Vagina (tissue), 2 donors: ENCODE measurements at regions not wholly inside any gene's neighbourhood (a gene's known extent, or its start where the extent isn't known, plus 50 kb on each side); places are given as distances from the start of the nearest gene placed in this dataset.

Experiments used
- DNase-seq, 2 donors: peaks; one replicate each; pipeline ENCODE4 v3.0.0-alpha.2; 2017; ENCODE audit errors: extremely low spot score in 2 of 2
- H3K27ac ChIP-seq: fragments of 200-600 bp; sonication (generic); one replicate; pipeline ENCODE4 v1.5.1; 2019
- H3K27me3 ChIP-seq: fragments of 200-600 bp; sonication (generic); one replicate; pipeline ENCODE4 v1.5.1; 2019
- H3K36me3 ChIP-seq, 2 donors: fragments of 200-600 bp; sonication (generic); one replicate each; pipeline ENCODE4 v1.5.1; 2017 to 2019
- H3K4me1 ChIP-seq: fragments of 200-600 bp; sonication (generic); one replicate; pipeline ENCODE4 v1.5.1; 2019
- H3K4me3 ChIP-seq, 2 donors: fragments of 200-600 bp; sonication (generic); 1 replicate in 1 of 2; 2 replicates in 1 of 2; pipeline ENCODE4 v1.5.1; 2016 to 2019
- H3K9me3 ChIP-seq: fragments of 200-600 bp; sonication (generic); one replicate; pipeline ENCODE4 v1.5.1; 2019
- POLR2A ChIP-seq, 2 donors: fragments of 450-650 bp; IDR thresholded peaks; one replicate each; pipeline ENCODE4 v1.6.1; 2017; ENCODE audit warnings: antibody characterized with exemption in 2 of 2, mild to moderate bottlenecking in 2 of 2, moderate library complexity in 2 of 2
- POLR2AphosphoS5 ChIP-seq, 2 donors: sonication (generic); formaldehyde crosslinking; IDR thresholded peaks; one replicate each; pipeline ENCODE4 v1.9.0; 2017; ENCODE audit warnings: antibody characterized with exemption in 2 of 2, mild to moderate bottlenecking in 2 of 2, low read depth in 1 of 2; ENCODE audit not compliant: insufficient read depth in 1 of 2
- intact Hi-C: fragments of 100-400 bp; cut with DNase I; formaldehyde crosslinking; loops from one replicate; pipeline ENCODE4 v1.15.1; 2023
- TF ChIP-seq, protein P1 (sequence below), 3 experiments: fragments of 450-650 bp in 2 of 3; fragments of 200-600 bp in 1 of 3; sonication (generic) in 1 of 3; IDR thresholded peaks; one replicate each; pipeline ENCODE4 v1.5.1; 2017 to 2019; ENCODE audit warnings: antibody characterized with exemption in 3 of 3, mild to moderate bottlenecking in 2 of 3, moderate library complexity in 2 of 3

DNA sequence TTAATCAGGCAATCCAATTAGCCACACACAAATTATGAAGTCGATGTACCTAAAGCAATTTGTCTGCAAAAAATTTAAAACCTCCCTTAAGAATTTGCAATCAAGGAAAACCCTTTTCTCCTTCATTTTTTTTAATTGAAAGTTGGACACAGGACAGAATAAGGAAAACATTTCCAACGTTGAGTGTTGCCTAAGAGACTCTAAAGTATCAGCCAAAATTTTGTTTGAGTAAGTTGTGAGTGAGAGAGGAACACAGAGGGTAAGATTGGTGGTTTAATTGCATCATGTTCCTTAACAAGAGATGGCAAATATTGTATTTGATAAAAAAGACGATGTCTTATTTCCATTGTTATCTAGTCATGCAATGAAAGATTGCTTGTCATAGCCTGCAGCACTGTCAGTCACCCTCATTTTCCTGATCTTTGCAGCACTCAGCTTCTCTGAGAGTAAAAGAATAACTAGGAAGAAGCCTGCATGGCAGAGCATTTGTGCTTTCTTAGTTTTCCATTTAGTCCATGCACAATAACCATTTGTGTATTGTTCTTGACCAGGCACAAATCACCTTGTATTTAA is 115.5 kb downstream of the ICOS start:
- no peaks in the 10 kb centered on the region for H3K36me3 ChIP-seq
- no peaks in the 10 kb centered on the region for H3K4me1 ChIP-seq
- no peaks in the 10 kb centered on the region for H3K27me3 ChIP-seq
- no peak overlapping the region for H3K27ac ChIP-seq
- intact Hi-C loops: no loop called here
- H3K9me3 ChIP-seq: no peaks in the 10 kb centered on the region
- no peak for DNase-seq
- H3K4me3 ChIP-seq: no peak overlapping the region
- TF ChIP-seq, protein P1, sequence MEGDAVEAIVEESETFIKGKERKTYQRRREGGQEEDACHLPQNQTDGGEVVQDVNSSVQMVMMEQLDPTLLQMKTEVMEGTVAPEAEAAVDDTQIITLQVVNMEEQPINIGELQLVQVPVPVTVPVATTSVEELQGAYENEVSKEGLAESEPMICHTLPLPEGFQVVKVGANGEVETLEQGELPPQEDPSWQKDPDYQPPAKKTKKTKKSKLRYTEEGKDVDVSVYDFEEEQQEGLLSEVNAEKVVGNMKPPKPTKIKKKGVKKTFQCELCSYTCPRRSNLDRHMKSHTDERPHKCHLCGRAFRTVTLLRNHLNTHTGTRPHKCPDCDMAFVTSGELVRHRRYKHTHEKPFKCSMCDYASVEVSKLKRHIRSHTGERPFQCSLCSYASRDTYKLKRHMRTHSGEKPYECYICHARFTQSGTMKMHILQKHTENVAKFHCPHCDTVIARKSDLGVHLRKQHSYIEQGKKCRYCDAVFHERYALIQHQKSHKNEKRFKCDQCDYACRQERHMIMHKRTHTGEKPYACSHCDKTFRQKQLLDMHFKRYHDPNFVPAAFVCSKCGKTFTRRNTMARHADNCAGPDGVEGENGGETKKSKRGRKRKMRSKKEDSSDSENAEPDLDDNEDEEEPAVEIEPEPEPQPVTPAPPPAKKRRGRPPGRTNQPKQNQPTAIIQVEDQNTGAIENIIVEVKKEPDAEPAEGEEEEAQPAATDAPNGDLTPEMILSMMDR (IDR thresholded peaks at IDR 0.05): no peak
- TF ChIP-seq POLR2AphosphoS5 (IDR thresholded peaks at IDR 0.05; ENCODE audit: insufficient read depth in 1 of 2, low read depth in 1 of 2) (no peak), POLR2A (IDR thresholded peaks at IDR 0.05) (no peak)

DNA sequence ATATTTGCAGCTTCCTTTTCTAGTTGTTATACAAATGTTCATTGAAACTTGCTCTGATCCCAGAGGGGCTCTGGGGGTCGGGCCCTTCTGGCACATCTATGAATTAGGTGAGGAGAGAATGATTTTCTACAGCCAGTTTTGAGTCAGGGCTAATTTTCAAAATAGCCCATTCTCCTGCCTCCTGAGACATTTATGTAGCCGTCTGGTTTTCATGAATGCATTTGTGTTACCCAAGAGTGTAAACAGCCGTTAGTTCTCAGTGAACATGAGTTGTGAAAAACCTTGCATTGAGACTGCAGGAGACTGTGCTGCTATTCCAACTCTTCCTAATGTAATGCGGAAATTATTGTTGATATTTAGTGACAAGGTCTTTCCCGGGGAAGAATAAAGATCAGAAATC is 122.5 kb downstream of the ICOS start:
- Histone ChIP-seq H3K36me3 (no peaks in the 10 kb centered on the region), H3K9me3 (no peaks in the 10 kb centered on the region), H3K4me1 (no peaks in the 10 kb centered on the region), H3K27ac (no peak overlapping the region), H3K4me3 (no peak overlapping the region), H3K27me3 (no peaks in the 10 kb centered on the region)
- TF ChIP-seq POLR2A (IDR thresholded peaks at IDR 0.05) (no peak), POLR2AphosphoS5 (IDR thresholded peaks at IDR 0.05; ENCODE audit: insufficient read depth in 1 of 2, low read depth in 1 of 2) (no peak)
- TF ChIP-seq, protein P1 (IDR thresholded peaks at IDR 0.05): no peak
- DNase-seq: no peak
- intact Hi-C loops: no loop called here

GRCh38 chr2:204060841-204061240 is 124.3 kb downstream of the ICOS start:
- H3K27ac ChIP-seq: no peak overlapping the region
- H3K4me1 ChIP-seq: no peaks in the 10 kb centered on the region
- H3K36me3 ChIP-seq: no peaks in the 10 kb centered on the region
- H3K27me3 ChIP-seq: no peaks in the 10 kb centered on the region
- TF ChIP-seq, protein P1 (IDR thresholded peaks at IDR 0.05): no peak
- TF ChIP-seq POLR2AphosphoS5 (IDR thresholded peaks at IDR 0.05; ENCODE audit: insufficient read depth in 1 of 2, low read depth in 1 of 2): no peak
- no peak for TF ChIP-seq POLR2A (IDR thresholded peaks at IDR 0.05)
- intact Hi-C loops: no loop called here
- no peak overlapping the region for H3K4me3 ChIP-seq
- DNase-seq: no peak
- H3K9me3 ChIP-seq: no peaks in the 10 kb centered on the region

- no peaks in the 10 kb centered on the region for H3K27me3 ChIP-seq
- H3K9me3 ChIP-seq: no peaks in the 10 kb centered on the region
- no peak for DNase-seq
- no peak overlapping the region for H3K4me3 ChIP-seq
- no peak overlapping the region for H3K27ac ChIP-seq
- no peaks in the 10 kb centered on the region for H3K4me1 ChIP-seq
- TF ChIP-seq POLR2AphosphoS5 (IDR thresholded peaks at IDR 0.05; ENCODE audit: insufficient read depth in 1 of 2, low read depth in 1 of 2): no peak
- TF ChIP-seq, protein P1 (IDR thresholded peaks at IDR 0.05): no peak
- TF ChIP-seq POLR2A (IDR thresholded peaks at IDR 0.05): no peak
- intact Hi-C loops: no loop called here
- no peaks in the 10 kb centered on the region for H3K36me3 ChIP-seq
These were observed 124.7 kb downstream of the ICOS start for GRCh38 chr2:204061241-204061640.

- Histone ChIP-seq H3K4me1 (no peaks in the 10 kb centered on the region), H3K4me3 (no peak overlapping the region), H3K9me3 (no peaks in the 10 kb centered on the region), H3K27ac (no peak overlapping the region), H3K36me3 (no peaks in the 10 kb centered on the region), H3K27me3 (no peaks in the 10 kb centered on the region)
- DNase-seq: no peak
- TF ChIP-seq POLR2A (IDR thresholded peaks at IDR 0.05) (no peak), POLR2AphosphoS5 (IDR thresholded peaks at IDR 0.05; ENCODE audit: insufficient read depth in 1 of 2, low read depth in 1 of 2) (no peak)
- TF ChIP-seq, protein P1 (IDR thresholded peaks at IDR 0.05): no peak
- intact Hi-C loops: no loop called here
These were observed 127.6 kb downstream of the ICOS start for GRCh38 chr2:204064119-204064518.
